AG20443 (cell line): ENCODE measurements at regions not wholly inside any gene's neighbourhood (a gene's known extent, or its start where the extent isn't known, plus 50 kb on each side); places are given as distances from the start of the nearest gene placed in this dataset.
A peak's percentile ranks its signal among the peaks of the same experiment; 100 is the strongest.

Experiments
- DNase-seq: peaks from one replicate; pipeline ENCODE4 v3.0.0; 2012; ENCODE audit warnings: low spot score, mixed read lengths

DNA sequence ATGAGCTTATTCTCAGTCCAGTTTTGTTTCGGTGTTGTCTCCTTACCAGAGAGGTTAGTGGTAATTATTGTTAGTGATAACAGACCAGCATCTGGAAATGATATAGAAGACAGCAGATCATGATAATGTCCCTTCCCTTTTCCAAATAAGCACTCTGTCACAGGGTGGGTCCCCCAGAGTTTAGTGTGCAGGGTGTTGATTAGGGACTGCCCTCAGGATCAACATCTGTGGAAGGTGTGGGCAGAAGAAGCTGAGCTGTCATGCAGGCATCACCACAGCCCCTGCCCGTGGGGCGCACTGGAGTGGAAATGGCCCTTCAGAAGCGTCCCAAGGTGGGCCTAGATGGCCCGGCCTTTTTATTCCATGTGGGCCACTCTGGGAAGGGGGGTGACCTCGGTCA, 67.6 kb upstream of the DTNBP1 start:
- no peak for DNase-seq

GRCh38 chr6:15722731-15723130, 59.9 kb upstream of the DTNBP1 start:
- DNase-seq = no peak

DNA sequence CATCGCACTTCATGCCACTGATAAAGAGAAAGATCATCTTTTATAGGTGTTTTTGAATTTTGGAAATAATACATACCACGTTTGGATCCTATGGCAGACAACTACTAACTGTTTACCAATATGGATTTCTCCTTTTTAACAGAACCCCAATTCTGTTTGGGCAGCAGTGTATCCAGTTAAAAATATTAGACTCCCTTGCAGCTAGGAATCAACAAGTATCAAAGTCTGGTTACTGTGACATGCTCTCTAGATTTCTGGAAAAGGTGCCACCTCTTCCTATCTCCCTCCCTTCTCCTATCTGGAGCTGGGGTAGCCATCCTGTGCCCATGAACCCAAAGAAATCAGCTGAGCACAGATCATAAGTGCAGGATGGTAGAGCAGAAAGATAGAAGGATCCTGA, 54.1 kb upstream of the DTNBP1 start:
- no peak for DNase-seq

- no peak for DNase-seq
Observed at GRCh38 chr6:15715851-15716250, 53.0 kb upstream of the DTNBP1 start.

DNA sequence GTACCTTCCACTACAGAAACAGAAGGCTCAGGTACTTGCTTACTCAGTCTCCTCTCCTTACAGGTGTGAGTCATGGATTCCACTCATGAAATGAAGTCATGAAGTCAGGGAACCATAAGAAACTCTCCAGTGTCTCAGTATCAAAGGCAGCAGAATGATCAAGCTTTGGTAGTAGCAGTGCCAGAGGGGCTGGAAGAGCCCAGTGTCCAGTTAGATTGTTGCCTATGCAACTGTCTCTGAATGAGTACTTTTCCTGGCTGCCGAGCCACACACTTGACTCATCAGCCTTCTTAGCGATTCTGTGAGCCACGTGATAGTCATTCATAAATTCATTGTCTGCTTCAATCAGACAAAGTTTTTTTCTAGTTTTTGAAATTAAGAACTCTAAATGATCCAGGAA, 52.2 kb upstream of the DTNBP1 start:
- DNase-seq = peak; percentile 42

GRCh38 chr6:15714658-15715057, 51.8 kb upstream of the DTNBP1 start:
- DNase-seq = no peak

DNA sequence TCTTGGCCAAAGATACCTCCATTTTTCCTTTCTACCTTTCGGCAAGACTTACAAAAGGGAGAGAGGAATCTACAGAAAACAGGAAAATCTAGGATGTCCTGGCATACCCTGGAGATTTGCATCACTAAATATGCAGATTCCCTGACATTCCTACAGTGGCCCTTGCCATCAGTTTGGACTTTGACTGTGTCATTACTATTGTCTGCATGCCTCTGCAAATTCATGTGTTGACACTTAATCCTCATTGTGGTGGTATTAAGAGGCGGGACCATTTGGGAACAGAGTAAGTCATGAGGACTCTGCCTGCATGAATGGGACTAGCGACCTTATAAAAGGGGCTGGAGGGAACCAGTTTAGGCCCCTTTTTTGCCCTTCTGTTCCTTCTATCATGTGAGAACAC, 50.5 kb upstream of the DTNBP1 start:
- DNase-seq = no peak

GRCh38 chr6:15712797-15713196, 50.0 kb upstream of the DTNBP1 start:
- DNase-seq = no peak
